KMS-11 (cell line): ENCODE measurements at regions not wholly inside any gene's neighbourhood (a gene's known extent, or its start where the extent isn't known, plus 50 kb on each side); places are given as distances from the start of the nearest gene placed in this dataset.
"Not testable (repeated sequence)": the region's sequence is repeated elsewhere in the genome, so short reads cannot be mapped to it uniquely, and the experiment has no call there.

Experiments used
- H2AFZ ChIP-seq: fragments of 200-600 bp; sonication (generic); 2 replicates; pipeline ENCODE4 v1.6.1; 2016; ENCODE audit warnings: antibody characterized with exemption, mixed run types, low read depth
- H3K27ac ChIP-seq: fragments of 200-600 bp; sonication (generic); 2 replicates; pipeline ENCODE4 v1.6.1; 2016; ENCODE audit warnings: mild to moderate bottlenecking, mixed run types
- H3K27me3 ChIP-seq: fragments of 200-600 bp; sonication (generic); 2 replicates; pipeline ENCODE4 v1.6.1; 2017; ENCODE audit warnings: mild to moderate bottlenecking, low read depth, mixed run types, moderate library complexity; ENCODE audit not compliant: insufficient read depth
- H3K36me3 ChIP-seq: fragments of 200-600 bp; sonication (generic); 2 replicates; pipeline ENCODE4 v1.6.1; 2017; ENCODE audit warnings: mild to moderate bottlenecking, mixed run types; ENCODE audit not compliant: insufficient read depth
- H3K4me1 ChIP-seq: fragments of 200-600 bp; sonication (generic); 2 replicates; pipeline ENCODE4 v1.6.1; 2016; ENCODE audit warnings: mild to moderate bottlenecking, low read depth, mixed run types; ENCODE audit not compliant: poor library complexity, severe bottlenecking
- H3K4me2 ChIP-seq: fragments of 200-600 bp; sonication (generic); 2 replicates; pipeline ENCODE4 v1.7.0; 2016; ENCODE audit warnings: mild to moderate bottlenecking, mixed run types
- H3K4me3 ChIP-seq: fragments of 200-600 bp; sonication (generic); IDR thresholded peaks from 2 replicates; pipeline ENCODE4 v1.6.1; 2017; ENCODE audit warnings: low read depth, low read length, mixed read lengths; ENCODE audit not compliant: insufficient read depth
- H3K79me2 ChIP-seq: fragments of 200-600 bp; sonication (generic); 2 replicates; pipeline ENCODE4 v1.6.1; 2016; ENCODE audit warnings: low read depth, mixed run types; ENCODE audit not compliant: insufficient read depth
- H3K9ac ChIP-seq: fragments of 200-600 bp; sonication (generic); 2 replicates; pipeline ENCODE4 v1.6.1; 2016; ENCODE audit warnings: mild to moderate bottlenecking, mixed run types
- H4K20me1 ChIP-seq: fragments of 200-600 bp; sonication (generic); 2 replicates; pipeline ENCODE4 v1.6.1; 2016; ENCODE audit warnings: mild to moderate bottlenecking, mixed run types; ENCODE audit not compliant: insufficient read depth
- CTCF ChIP-seq: fragments of 200-600 bp; sonication (generic); conservative IDR thresholded peaks from 2 replicates; pipeline ENCODE4 v1.6.1; 2017; ENCODE audit warnings: low read depth, mild to moderate bottlenecking, antibody characterized with exemption, low read length, moderate library complexity, mixed read lengths

DNA sequence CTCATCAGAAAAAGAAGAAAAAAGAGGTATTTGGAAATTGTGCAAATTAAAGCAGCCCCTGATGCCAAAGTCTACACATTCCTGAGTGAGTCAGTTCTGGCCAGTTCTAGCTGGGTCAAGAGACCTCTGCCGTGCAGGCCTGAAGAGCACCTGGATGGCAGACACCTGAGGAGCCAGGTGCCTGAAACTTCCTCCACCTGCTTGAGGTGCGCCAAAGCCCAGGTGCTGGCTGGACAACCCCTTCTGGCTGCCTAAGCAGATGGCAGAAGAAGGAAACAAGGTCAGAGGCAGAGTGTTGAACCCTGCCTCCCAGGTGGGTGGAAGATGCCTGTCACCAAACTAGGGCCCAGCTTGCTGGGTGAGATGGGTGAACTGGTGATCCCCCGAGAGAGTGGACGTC, 215.8 kb downstream of the GOLGA6L6 start:
- H3K4me2 ChIP-seq, H3K9ac ChIP-seq, H3K27ac ChIP-seq, H3K4me1 ChIP-seq, H3K4me3 ChIP-seq, H3K36me3 ChIP-seq, H2AFZ ChIP-seq, H3K79me2 ChIP-seq, H3K27me3 ChIP-seq, H4K20me1 ChIP-seq: not testable (repeated sequence)

- H4K20me1 ChIP-seq, H2AFZ ChIP-seq, H3K4me3 ChIP-seq, H3K4me2 ChIP-seq, H3K27me3 ChIP-seq, H3K27ac ChIP-seq, H3K9ac ChIP-seq, H3K79me2 ChIP-seq, H3K36me3 ChIP-seq, H3K4me1 ChIP-seq: not testable (repeated sequence)
Observed at GRCh38 chr15:20317132-20317531, 224.5 kb downstream of the GOLGA6L6 start.

DNA sequence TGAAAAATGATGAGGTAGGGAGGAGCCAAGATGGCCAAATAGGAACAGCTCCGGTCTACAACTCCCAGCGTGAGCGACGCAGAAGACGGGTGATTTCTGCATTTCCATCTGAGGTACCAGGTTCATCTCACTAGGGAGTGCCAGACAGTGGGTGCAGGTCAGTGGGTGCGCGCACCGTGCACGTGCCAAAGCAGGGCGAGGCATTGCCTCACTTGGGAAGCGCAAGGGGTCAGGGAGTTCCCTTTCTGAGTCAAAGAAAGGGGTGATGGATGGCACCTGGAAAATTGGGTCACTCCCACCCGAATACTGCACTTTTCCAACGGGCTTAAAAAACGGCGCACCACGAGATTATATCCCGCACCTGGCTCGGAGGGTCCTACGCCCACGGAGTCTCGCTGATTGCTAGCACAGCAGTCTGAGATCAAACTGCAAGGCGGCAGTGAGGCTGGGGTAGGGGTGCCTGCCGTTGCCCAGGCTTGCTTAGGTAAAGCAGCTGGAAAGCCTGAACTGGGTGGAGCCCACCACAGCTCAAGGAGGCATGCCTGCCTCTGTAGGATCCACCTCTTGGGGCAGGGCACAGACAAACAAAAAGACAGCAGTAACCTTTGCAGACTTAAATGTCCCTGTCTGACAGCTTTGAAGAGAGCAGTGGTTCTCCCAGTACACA, 230.5 kb downstream of the GOLGA6L6 start:
- not testable (repeated sequence) for H3K9ac ChIP-seq, H3K4me3 ChIP-seq, H3K27ac ChIP-seq, H2AFZ ChIP-seq, H3K27me3 ChIP-seq, H3K36me3 ChIP-seq, H3K79me2 ChIP-seq, H4K20me1 ChIP-seq, H3K4me1 ChIP-seq, H3K4me2 ChIP-seq

GRCh38 chr15:20310603-20311002, 231.0 kb downstream of the GOLGA6L6 start:
- no peak overlapping the region for H3K27ac ChIP-seq
- H3K4me3 ChIP-seq, result no peak overlapping the region
- H4K20me1 ChIP-seq, result no peaks in the 10 kb centered on the region
- H3K9ac ChIP-seq, result no peak overlapping the region
- H2AFZ ChIP-seq, result no peak overlapping the region
- H3K4me2 ChIP-seq, result no peak overlapping the region
- H3K4me1 ChIP-seq, result no peaks in the 10 kb centered on the region
- no peaks in the 10 kb centered on the region for H3K36me3 ChIP-seq
- TF ChIP-seq CTCF, result no peak
- no peaks in the 10 kb centered on the region for H3K79me2 ChIP-seq
- no peaks in the 10 kb centered on the region for H3K27me3 ChIP-seq

DNA sequence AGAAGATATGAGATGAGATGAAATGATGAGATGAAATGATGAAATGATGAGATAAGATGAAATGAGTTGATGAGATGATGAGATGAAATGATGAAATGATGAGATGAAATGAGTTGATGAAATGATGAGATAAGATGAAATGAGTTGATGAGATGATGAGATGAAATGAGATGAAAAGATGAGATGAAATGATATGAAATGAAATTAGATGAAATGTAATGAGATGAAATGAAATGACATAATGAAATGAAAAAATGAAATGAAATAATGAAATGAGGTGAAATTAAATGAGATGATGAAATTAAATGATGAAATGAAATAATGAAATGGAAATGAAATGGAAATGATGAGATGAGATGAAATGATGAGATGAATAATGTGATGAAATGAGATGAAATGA, 231.6 kb downstream of the GOLGA6L6 start:
- H3K27ac ChIP-seq, H4K20me1 ChIP-seq, H3K4me2 ChIP-seq, H3K79me2 ChIP-seq, H3K9ac ChIP-seq, H3K4me1 ChIP-seq, H2AFZ ChIP-seq, H3K36me3 ChIP-seq, H3K27me3 ChIP-seq, H3K4me3 ChIP-seq: not testable (repeated sequence)

- not testable (repeated sequence) for H3K79me2 ChIP-seq, H3K27me3 ChIP-seq, H3K9ac ChIP-seq, H3K4me3 ChIP-seq, H3K36me3 ChIP-seq, H3K4me2 ChIP-seq, H3K27ac ChIP-seq, H3K4me1 ChIP-seq, H4K20me1 ChIP-seq, H2AFZ ChIP-seq
Observed at GRCh38 chr15:20309395-20309794, 232.2 kb downstream of the GOLGA6L6 start.

GRCh38 chr15:20308027-20308690, 233.4 kb downstream of the GOLGA6L6 start:
- not testable (repeated sequence) for H3K27ac ChIP-seq, H3K27me3 ChIP-seq, H4K20me1 ChIP-seq, H3K4me3 ChIP-seq, H3K36me3 ChIP-seq, H3K9ac ChIP-seq, H2AFZ ChIP-seq, H3K4me2 ChIP-seq, H3K79me2 ChIP-seq, H3K4me1 ChIP-seq

DNA sequence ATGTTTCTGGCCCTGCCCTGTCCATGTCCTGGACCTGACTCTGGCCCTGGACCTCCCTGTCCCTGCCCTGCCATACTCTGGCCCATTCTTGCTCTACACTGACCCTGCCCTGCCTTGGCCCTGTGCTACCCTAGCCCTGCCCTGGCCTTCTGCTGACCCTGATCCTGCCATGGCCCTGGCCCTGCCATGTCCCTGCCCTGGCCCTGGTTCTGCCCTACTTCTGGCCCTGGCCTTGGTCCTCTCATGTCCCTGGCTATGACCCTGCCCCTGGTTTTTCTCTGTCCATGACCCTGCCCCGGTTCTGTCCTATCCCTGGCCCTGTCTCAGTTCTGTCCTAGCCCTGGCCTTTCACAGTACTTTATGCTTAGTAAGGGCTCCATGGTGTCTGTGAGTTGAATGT, 234.5 kb downstream of the GOLGA6L6 start:
- H3K9ac ChIP-seq, H3K4me1 ChIP-seq, H3K4me3 ChIP-seq, H4K20me1 ChIP-seq, H3K27me3 ChIP-seq, H2AFZ ChIP-seq, H3K27ac ChIP-seq, H3K4me2 ChIP-seq, H3K36me3 ChIP-seq, H3K79me2 ChIP-seq: not testable (repeated sequence)

GRCh38 chr15:20306497-20307106, 235.0 kb downstream of the GOLGA6L6 start:
- H4K20me1 ChIP-seq, H3K4me1 ChIP-seq, H3K36me3 ChIP-seq, H3K27ac ChIP-seq, H3K79me2 ChIP-seq, H3K4me3 ChIP-seq, H3K9ac ChIP-seq, H3K4me2 ChIP-seq, H2AFZ ChIP-seq, H3K27me3 ChIP-seq: not testable (repeated sequence)
